ENCODE measurements at regions not wholly inside any gene's neighbourhood (a gene's known extent, or its start where the extent isn't known, plus 50 kb on each side); places are given as distances from the start of the nearest gene placed in this dataset.

DNA sequence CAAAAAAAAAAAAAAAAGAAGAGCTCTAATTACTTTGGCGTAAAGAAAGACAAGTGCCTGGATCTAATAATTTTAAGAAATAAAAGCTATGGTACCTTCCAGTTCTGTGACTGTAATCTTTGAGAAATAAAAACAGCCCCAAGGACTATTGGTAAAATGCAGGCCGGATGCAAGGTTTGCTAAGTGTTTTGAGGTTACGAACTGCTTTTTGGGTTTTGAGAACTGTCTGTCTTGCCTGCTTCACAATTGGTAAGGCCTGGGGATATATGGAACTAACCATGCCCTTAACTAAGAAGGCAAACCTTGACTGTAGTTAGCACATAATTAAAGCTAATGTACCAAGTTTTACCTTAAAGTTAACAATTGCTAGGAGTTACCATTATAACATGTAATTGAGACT lies 388.4 kb upstream of the CBLB start:
- no peaks in the 10 kb centered on the region for H3K36me3 ChIP-seq (ENCODE audit: control insufficient read depth, insufficient read depth, low read length)
- H3K27me3 ChIP-seq (ENCODE audit: control insufficient read depth, insufficient read depth, low read length): no peaks in the 10 kb centered on the region
- H3K9me3 ChIP-seq (ENCODE audit: control insufficient read depth, insufficient read depth, low read depth, low read length): 0 out of 2 replicates have a peak, but pooled peaks cover 4% of the 10 kb centered on the region
- no peak overlapping the region for H3K27ac ChIP-seq (ENCODE audit: low read depth, low read length)
- H3K9ac ChIP-seq (ENCODE audit: low read length): no peak overlapping the region
- H3K4me1 ChIP-seq (ENCODE audit: control insufficient read depth, insufficient read depth, low read length): no peaks in the 10 kb centered on the region
- no peak overlapping the region for H3K4me3 ChIP-seq (ENCODE audit: low read depth, low read length)

DNA sequence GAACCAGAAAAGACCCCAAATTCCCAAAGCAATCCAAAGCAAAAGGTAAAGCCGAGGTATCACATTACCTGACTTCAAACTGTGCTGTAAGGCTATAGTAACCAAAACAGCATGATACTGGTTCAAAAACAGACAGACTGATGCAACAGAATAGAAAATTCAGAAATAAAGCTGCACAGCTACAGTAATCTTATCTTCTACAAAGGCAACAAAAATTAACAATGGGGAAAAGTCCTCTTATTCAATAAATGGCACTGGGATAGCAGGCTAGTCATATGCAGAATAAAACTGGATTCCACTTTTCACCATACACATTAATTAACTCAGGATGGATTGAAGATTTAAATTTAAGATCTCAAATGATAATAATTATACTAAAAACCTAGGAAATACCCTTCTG lies 392.6 kb upstream of the CBLB start:
- Histone ChIP-seq H3K27me3 (ENCODE audit: control insufficient read depth, insufficient read depth, low read length) (no peaks in the 10 kb centered on the region), H3K9ac (ENCODE audit: low read length) (no peak overlapping the region)

DNA sequence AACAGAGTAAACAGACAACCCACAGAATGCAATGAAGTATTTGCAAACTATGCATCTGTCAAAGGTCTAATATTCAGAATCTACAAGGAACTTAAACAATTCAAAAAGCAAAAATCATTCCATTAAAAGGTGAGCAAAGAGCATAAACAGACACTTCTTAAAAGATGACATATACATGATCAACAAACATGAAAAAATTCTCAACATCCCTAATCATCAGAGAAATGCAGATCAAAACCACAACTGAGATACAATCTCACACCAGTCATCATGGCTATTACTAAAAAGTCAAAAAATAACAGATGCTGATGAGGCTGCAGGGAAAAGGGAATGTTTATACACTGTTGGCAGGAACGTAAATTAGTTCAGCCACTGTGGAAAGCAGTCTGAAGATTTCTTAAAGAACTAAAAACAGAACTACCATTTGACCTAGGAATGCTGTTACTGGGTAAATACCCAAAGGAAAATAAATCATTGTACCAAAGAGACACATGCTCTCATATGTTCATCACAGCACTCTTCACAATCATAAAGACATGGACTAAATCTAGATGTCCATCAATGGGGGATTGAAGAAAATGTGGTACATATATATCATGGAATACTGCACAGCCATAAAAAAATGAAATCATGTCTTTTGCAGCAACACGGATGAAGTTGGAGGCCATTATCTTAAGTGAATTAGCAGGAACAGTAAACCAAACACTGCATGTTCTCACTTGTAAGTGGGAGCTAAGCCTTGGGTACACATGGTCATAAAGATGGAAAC lies 393.3 kb upstream of the CBLB start:
- no peak overlapping the region for H3K27ac ChIP-seq (ENCODE audit: low read depth, low read length)
- H3K36me3 ChIP-seq (ENCODE audit: control insufficient read depth, insufficient read depth, low read length): no peaks in the 10 kb centered on the region
- H3K4me3 ChIP-seq (ENCODE audit: low read depth, low read length): no peak overlapping the region
- no peaks in the 10 kb centered on the region for H3K9me3 ChIP-seq (ENCODE audit: control insufficient read depth, insufficient read depth, low read depth, low read length)
- no peaks in the 10 kb centered on the region for H3K27me3 ChIP-seq (ENCODE audit: control insufficient read depth, insufficient read depth, low read length)
- no peak overlapping the region for H3K9ac ChIP-seq (ENCODE audit: low read length)
- no peaks in the 10 kb centered on the region for H3K4me1 ChIP-seq (ENCODE audit: control insufficient read depth, insufficient read depth, low read length)

More for the DNA sequence above, 392.6 kb upstream of the CBLB start:
- Histone ChIP-seq H3K4me3 (ENCODE audit: low read depth, low read length) (no peak overlapping the region), H3K4me1 (ENCODE audit: control insufficient read depth, insufficient read depth, low read length) (no peaks in the 10 kb centered on the region), H3K36me3 (ENCODE audit: control insufficient read depth, insufficient read depth, low read length) (no peaks in the 10 kb centered on the region), H3K27ac (ENCODE audit: low read depth, low read length) (no peak overlapping the region), H3K9me3 (ENCODE audit: control insufficient read depth, insufficient read depth, low read depth, low read length) (no peaks in the 10 kb centered on the region)

DNA sequence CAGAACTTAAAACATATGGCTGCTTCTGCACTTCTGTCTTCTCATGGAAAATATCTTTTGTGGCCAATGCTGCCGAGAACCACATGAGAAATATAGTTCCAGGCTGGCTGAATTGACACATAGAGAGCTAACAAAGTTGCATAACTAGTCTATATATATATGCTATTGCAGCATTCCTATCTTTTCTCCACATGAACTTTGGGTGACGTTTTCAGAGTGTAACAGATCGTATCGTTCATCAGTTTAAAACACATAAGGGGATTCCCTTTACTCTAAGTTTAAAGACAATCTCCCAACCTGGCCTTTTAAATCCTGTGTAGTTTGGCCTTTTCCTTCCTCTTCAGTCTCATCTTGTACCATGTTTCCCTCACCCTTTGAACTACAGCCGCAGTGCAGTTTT lies 394.2 kb upstream of the CBLB start:
- Histone ChIP-seq H3K9ac (ENCODE audit: low read length) (no peak overlapping the region), H3K27ac (ENCODE audit: low read depth, low read length) (no peak overlapping the region), H3K36me3 (ENCODE audit: control insufficient read depth, insufficient read depth, low read length) (no peaks in the 10 kb centered on the region), H3K4me1 (ENCODE audit: control insufficient read depth, insufficient read depth, low read length) (no peaks in the 10 kb centered on the region), H3K27me3 (ENCODE audit: control insufficient read depth, insufficient read depth, low read length) (no peaks in the 10 kb centered on the region), H3K4me3 (ENCODE audit: low read depth, low read length) (no peak overlapping the region), H3K9me3 (ENCODE audit: control insufficient read depth, insufficient read depth, low read depth, low read length) (no peaks in the 10 kb centered on the region)

DNA sequence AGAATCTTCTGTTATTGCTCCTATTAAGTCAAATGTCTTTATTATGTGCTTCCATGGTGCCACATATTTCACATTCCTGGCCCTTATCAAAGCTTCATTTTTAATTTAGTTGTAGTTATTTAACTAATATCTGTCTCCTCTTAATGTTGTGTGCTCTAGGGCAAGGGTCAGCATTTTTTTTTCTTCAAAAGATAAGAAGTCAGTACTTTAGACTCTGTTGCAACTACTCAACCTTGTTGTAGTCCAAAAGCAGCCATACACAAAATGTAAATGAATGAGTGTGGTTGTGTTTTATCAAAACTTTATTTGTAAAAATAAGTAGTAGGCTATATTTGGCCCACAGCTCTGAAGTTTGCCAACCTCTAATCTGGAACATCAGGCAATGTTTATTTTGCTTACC lies 394.7 kb upstream of the CBLB start:
- no peaks in the 10 kb centered on the region for H3K27me3 ChIP-seq (ENCODE audit: control insufficient read depth, insufficient read depth, low read length)
- H3K4me1 ChIP-seq (ENCODE audit: control insufficient read depth, insufficient read depth, low read length): no peaks in the 10 kb centered on the region
- H3K9me3 ChIP-seq (ENCODE audit: control insufficient read depth, insufficient read depth, low read depth, low read length): no peaks in the 10 kb centered on the region
- H3K36me3 ChIP-seq (ENCODE audit: control insufficient read depth, insufficient read depth, low read length): no peaks in the 10 kb centered on the region
- no peak overlapping the region for H3K27ac ChIP-seq (ENCODE audit: low read depth, low read length)
- H3K4me3 ChIP-seq (ENCODE audit: low read depth, low read length): no peak overlapping the region
- H3K9ac ChIP-seq (ENCODE audit: low read length): no peak overlapping the region

DNA sequence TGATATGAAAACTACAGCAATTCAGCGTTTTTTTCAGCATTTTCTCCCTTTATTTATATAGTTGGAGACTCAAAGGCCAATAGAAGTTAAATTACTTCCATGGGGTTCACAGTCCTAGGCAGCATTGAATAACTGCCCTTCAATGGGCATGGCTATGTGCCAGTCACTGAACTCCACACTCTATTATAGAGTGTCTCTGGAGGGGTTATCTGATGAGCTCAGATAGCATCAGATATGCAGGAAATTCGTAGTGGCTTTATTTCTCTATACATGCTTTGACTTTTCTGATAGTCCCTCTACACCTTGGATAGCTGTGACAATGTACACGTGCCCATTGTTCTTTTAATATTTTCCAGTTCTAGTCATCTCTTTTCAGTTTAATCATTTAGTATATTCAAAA lies 396.9 kb upstream of the CBLB start:
- Histone ChIP-seq H3K36me3 (ENCODE audit: control insufficient read depth, insufficient read depth, low read length) (no peaks in the 10 kb centered on the region), H3K27ac (ENCODE audit: low read depth, low read length) (no peak overlapping the region), H3K9ac (ENCODE audit: low read length) (no peak overlapping the region), H3K27me3 (ENCODE audit: control insufficient read depth, insufficient read depth, low read length) (no peaks in the 10 kb centered on the region), H3K4me1 (ENCODE audit: control insufficient read depth, insufficient read depth, low read length) (no peaks in the 10 kb centered on the region), H3K4me3 (ENCODE audit: low read depth, low read length) (no peak overlapping the region), H3K9me3 (ENCODE audit: control insufficient read depth, insufficient read depth, low read depth, low read length) (no peaks in the 10 kb centered on the region)

DNA sequence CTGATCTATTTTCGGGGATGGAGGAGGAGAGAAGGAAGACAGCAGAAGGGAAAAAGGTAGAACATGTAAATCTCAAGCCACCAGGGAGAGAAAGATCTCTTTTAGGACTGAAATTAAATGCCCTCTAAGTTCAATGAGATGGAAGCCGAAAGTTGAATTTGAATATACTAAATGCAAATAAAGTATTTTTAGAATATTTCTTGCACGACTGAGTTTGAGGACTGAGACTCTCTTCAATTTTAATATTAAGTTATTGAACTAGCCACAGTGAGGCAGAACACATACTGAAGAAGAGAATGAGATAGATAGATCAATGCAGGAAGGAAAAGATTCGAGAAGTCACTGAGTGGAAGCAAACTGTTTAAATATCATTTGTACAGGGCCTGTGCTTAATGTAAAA lies 399.9 kb upstream of the CBLB start:
- Histone ChIP-seq H3K9me3 (ENCODE audit: control insufficient read depth, insufficient read depth, low read depth, low read length) (no peaks in the 10 kb centered on the region), H3K27me3 (ENCODE audit: control insufficient read depth, insufficient read depth, low read length) (no peaks in the 10 kb centered on the region), H3K4me1 (ENCODE audit: control insufficient read depth, insufficient read depth, low read length) (no peaks in the 10 kb centered on the region), H3K9ac (ENCODE audit: low read length) (no peak overlapping the region), H3K36me3 (ENCODE audit: control insufficient read depth, insufficient read depth, low read length) (no peaks in the 10 kb centered on the region), H3K4me3 (ENCODE audit: low read depth, low read length) (no peak overlapping the region), H3K27ac (ENCODE audit: low read depth, low read length) (no peak overlapping the region)

DNA sequence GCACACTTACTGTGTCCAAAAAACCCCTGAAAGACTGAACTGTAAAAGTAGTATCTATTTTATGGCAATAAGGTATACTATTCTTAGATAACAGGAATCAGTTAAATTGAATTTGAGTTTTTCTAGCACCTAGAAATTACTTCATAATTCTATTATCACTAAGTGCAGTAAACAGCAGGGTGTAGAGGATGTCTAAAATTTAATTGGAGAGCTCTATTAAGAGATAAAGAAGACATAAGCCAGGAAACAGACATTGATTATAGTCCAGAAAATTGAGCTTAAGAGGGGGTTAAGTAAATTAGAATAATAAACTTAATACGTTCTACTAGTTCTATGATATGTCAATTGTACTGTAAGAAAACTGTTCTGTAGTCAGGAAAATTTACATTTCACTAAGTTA lies 403.5 kb upstream of the CBLB start:
- Histone ChIP-seq H3K36me3 (ENCODE audit: control insufficient read depth, insufficient read depth, low read length) (no peaks in the 10 kb centered on the region), H3K4me3 (ENCODE audit: low read depth, low read length) (no peak overlapping the region), H3K9ac (ENCODE audit: low read length) (no peak overlapping the region), H3K9me3 (ENCODE audit: control insufficient read depth, insufficient read depth, low read depth, low read length) (no peaks in the 10 kb centered on the region), H3K27ac (ENCODE audit: low read depth, low read length) (no peak overlapping the region), H3K4me1 (ENCODE audit: control insufficient read depth, insufficient read depth, low read length) (no peaks in the 10 kb centered on the region), H3K27me3 (ENCODE audit: control insufficient read depth, insufficient read depth, low read length) (no peaks in the 10 kb centered on the region)

DNA sequence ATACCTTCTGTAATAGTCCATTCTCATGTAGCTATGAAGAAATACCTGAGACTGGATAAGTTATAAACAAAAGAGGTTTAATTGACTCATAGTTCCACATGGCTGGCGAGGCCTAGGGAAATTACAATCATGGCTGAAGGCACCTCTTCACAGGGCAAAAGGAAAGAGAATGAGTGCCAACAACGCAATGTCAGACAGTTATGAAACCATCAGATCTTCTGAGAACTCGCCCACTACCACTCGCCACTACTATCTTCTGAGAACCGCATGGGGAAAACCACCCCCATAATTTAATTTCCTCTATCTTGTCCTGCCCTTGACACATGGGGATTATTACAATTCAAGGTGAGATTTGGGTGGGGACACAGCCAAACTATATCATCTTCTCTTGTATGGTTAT lies 406.8 kb upstream of the CBLB start:
- no peak overlapping the region for H3K27ac ChIP-seq (ENCODE audit: low read depth, low read length)
- H3K4me3 ChIP-seq (ENCODE audit: low read depth, low read length): no peak overlapping the region
- H3K9ac ChIP-seq (ENCODE audit: low read length): no peak overlapping the region
- no peaks in the 10 kb centered on the region for H3K9me3 ChIP-seq (ENCODE audit: control insufficient read depth, insufficient read depth, low read depth, low read length)
- no peaks in the 10 kb centered on the region for H3K4me1 ChIP-seq (ENCODE audit: control insufficient read depth, insufficient read depth, low read length)
- no peaks in the 10 kb centered on the region for H3K27me3 ChIP-seq (ENCODE audit: control insufficient read depth, insufficient read depth, low read length)
- H3K36me3 ChIP-seq (ENCODE audit: control insufficient read depth, insufficient read depth, low read length): no peaks in the 10 kb centered on the region

DNA sequence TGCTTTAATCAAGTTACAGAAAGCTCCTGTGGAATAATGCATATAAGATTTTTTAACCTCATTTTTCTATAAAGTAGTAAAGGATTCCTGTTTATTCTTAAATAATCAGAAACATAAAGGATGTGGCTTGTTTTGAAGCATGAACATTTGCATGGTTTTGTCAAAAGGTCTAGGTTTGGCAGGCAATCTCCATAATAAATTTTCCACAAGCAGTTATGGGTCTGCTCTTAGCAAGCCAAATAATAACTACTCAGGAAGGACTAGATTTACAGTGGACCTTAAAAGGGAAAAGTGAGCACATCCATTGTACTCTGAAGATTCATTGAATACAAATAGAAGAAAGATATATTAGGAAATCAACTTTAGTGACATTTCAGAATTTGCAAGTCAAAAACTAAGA lies 407.3 kb upstream of the CBLB start:
- Histone ChIP-seq H3K36me3 (ENCODE audit: control insufficient read depth, insufficient read depth, low read length) (no peaks in the 10 kb centered on the region), H3K4me1 (ENCODE audit: control insufficient read depth, insufficient read depth, low read length) (no peaks in the 10 kb centered on the region), H3K27me3 (ENCODE audit: control insufficient read depth, insufficient read depth, low read length) (no peaks in the 10 kb centered on the region), H3K9ac (ENCODE audit: low read length) (no peak overlapping the region), H3K4me3 (ENCODE audit: low read depth, low read length) (no peak overlapping the region), H3K27ac (ENCODE audit: low read depth, low read length) (no peak overlapping the region), H3K9me3 (ENCODE audit: control insufficient read depth, insufficient read depth, low read depth, low read length) (no peaks in the 10 kb centered on the region)

DNA sequence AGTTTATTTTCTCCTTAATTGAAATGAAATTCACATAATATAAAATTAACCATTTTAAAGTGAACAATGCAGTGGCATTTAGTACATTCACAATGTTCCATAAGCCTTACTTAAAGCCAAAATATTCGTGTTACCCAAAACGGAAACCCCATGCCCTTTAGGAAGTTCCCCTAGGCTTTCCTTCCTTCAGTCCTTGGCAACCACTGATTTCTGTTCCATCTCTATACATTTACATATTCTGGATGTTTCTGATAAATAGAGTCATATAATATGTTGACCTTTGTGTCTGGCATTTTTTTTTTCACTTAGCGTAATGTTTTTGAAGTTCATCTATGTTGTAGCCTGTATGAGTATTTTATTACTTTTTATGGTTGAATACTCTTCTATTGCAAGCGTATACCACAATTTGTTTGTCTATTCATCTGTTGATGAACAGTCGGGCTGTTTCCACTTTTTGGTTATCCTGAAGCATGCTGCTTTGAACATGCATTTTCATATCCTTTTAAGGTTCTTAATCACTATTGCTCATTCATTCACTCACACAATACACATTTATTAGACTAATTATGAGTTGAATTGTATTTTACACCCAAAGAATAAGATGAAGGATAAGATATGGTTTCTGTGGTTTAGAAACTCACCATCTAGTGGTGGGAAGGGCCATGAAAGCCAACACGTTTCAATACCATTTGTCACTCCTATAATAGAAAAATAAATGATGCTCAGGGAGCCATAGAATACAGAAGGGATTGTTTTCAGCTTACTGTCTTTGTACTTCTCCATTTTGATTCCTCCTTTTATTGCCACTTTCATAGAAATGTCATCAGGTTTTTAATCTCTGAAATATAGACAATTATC lies 408.2 kb upstream of the CBLB start:
- Histone ChIP-seq H3K36me3 (ENCODE audit: control insufficient read depth, insufficient read depth, low read length) (no peaks in the 10 kb centered on the region), H3K27ac (ENCODE audit: low read depth, low read length) (no peak overlapping the region), H3K4me1 (ENCODE audit: control insufficient read depth, insufficient read depth, low read length) (no peaks in the 10 kb centered on the region), H3K9me3 (ENCODE audit: control insufficient read depth, insufficient read depth, low read depth, low read length) (no peaks in the 10 kb centered on the region), H3K9ac (ENCODE audit: low read length) (no peak overlapping the region), H3K27me3 (ENCODE audit: control insufficient read depth, insufficient read depth, low read length) (no peaks in the 10 kb centered on the region), H3K4me3 (ENCODE audit: low read depth, low read length) (no peak overlapping the region)

All from HUES6 (cell line).